ENCODE measurements at regions not wholly inside any gene's neighbourhood (a gene's known extent, or its start where the extent isn't known, plus 50 kb on each side); places are given as distances from the start of the nearest gene placed in this dataset.

DNA sequence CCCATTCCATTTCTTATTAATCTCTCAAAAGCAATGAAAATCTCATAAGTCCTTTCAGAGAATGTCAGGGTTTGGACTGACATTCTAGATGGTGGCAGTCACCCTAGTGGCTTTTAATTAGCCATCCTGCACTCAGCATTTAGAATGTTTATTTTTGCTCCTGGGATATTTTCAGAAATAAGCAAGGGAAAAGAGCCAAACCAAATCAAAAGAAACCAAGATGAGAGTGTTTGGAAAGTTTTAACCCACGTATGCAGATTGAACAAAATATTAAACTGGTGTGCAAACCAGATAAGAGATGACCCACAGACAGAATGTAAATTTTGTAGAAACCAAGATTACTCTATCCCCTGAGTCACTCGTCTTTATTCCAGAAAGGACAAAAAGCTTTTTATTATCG lies 275.8 kb downstream of the SQOR start:
- ATAC-seq (ENCODE audit: low read depth) (no peak), DNase-seq (no peak)
- Histone ChIP-seq H3K9me3 (ENCODE audit: control extremely low read depth in 1 of 3, control insufficient read depth in 2 of 3, insufficient read depth in 1 of 3, low read length in 2 of 3) (peaks cover 0 to 7% (median 3%) of the 10 kb centered on the region in 3 donors), H3K4me3 (ENCODE audit: control extremely low read depth in 1 of 5, extremely low read depth in 1 of 5, insufficient read depth in 1 of 5, low read depth in 2 of 5, low read length in 4 of 5) (no peak overlapping the region), H4K20me1 (ENCODE audit: control insufficient read depth, insufficient read depth, low read length, poor library complexity, severe bottlenecking) (no peaks in the 10 kb centered on the region), H3K9ac (ENCODE audit: low read length) (no peak overlapping the region), H3K79me2 (ENCODE audit: control insufficient read depth, insufficient read depth, low read length) (no peaks in the 10 kb centered on the region), H3K27me3 (replicated peaks in 1 of 4; ENCODE audit: control extremely low read depth in 1 of 4, control insufficient read depth in 3 of 4, insufficient read depth in 4 of 4, low read length in 3 of 4) (no peaks in the 10 kb centered on the region), H2AFZ (ENCODE audit: insufficient read depth, low read depth, low read length, poor library complexity, severe bottlenecking) (no peak overlapping the region), H3K27ac (ENCODE audit: low read length in 2 of 2) (no peak overlapping the region), H3K36me3 (replicated peaks in 1 of 2; ENCODE audit: control extremely low read depth in 1 of 2, control insufficient read depth in 1 of 2, extremely low read depth in 1 of 2, insufficient read depth in 2 of 2, low read length in 1 of 2) (no peaks in the 10 kb centered on the region), H3K4me1 (ENCODE audit: control insufficient read depth in 2 of 2, insufficient read depth in 2 of 2, low read length in 2 of 2) (no peaks in the 10 kb centered on the region), H3K4me2 (replicated peaks; ENCODE audit: low read depth, low read length, poor library complexity, severe bottlenecking) (no peak overlapping the region)
- intact Hi-C loops (cut with micrococcal nuclease): no loop called here
- H3K27ac Mint-ChIP-seq: no peak overlapping the region
- H3K27me3 Mint-ChIP-seq: no peaks in the 10 kb centered on the region
- ChIA-PET POLR2A (no interaction called here), CTCF (no interaction called here)
- WGBS (ENCODE audit: insufficient coverage): 71% methylated on average over 1 of the region's 3 CpGs
- H3K4me1 Mint-ChIP-seq: no peaks in the 10 kb centered on the region
- H3K9me3 Mint-ChIP-seq (ENCODE audit: insufficient read depth): no peaks in the 10 kb centered on the region
- no peak overlapping the region for H3K4me3 Mint-ChIP-seq
- TF ChIP-seq, protein P1, sequence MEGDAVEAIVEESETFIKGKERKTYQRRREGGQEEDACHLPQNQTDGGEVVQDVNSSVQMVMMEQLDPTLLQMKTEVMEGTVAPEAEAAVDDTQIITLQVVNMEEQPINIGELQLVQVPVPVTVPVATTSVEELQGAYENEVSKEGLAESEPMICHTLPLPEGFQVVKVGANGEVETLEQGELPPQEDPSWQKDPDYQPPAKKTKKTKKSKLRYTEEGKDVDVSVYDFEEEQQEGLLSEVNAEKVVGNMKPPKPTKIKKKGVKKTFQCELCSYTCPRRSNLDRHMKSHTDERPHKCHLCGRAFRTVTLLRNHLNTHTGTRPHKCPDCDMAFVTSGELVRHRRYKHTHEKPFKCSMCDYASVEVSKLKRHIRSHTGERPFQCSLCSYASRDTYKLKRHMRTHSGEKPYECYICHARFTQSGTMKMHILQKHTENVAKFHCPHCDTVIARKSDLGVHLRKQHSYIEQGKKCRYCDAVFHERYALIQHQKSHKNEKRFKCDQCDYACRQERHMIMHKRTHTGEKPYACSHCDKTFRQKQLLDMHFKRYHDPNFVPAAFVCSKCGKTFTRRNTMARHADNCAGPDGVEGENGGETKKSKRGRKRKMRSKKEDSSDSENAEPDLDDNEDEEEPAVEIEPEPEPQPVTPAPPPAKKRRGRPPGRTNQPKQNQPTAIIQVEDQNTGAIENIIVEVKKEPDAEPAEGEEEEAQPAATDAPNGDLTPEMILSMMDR (IDR thresholded peaks at IDR 0.05): no peak
- no peak for TF ChIP-seq EZH2 (IDR thresholded peaks at IDR 0.05; ENCODE audit: borderline replicate concordance, insufficient read depth, low read depth, low read length, poor library complexity, severe bottlenecking)

DNA sequence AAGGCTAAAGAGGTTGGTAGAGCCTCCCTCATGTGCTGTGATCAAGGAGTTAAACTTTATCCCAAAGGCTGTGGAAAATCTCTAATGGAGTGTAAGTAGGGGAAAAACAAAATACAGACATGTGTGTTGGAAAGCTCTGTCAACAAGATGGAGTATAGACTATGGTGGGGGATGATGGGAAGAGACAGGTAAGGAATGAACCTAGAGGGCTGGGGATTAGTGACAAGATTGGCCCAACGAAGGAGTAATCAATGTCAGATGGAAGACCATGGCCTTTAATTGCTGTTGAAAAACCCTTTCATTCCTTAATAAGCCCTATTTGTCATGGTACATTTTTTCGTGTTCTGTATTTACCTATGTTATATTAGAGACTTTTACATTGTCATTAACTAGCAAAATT lies 278.6 kb downstream of the SQOR start:
- Histone ChIP-seq H3K4me3 (ENCODE audit: control extremely low read depth in 1 of 5, extremely low read depth in 1 of 5, insufficient read depth in 1 of 5, low read depth in 2 of 5, low read length in 4 of 5) (no peak overlapping the region), H4K20me1 (ENCODE audit: control insufficient read depth, insufficient read depth, low read length, poor library complexity, severe bottlenecking) (no peaks in the 10 kb centered on the region), H3K4me2 (replicated peaks; ENCODE audit: low read depth, low read length, poor library complexity, severe bottlenecking) (no peak overlapping the region), H3K9me3 (ENCODE audit: control extremely low read depth in 1 of 3, control insufficient read depth in 2 of 3, insufficient read depth in 1 of 3, low read length in 2 of 3) (peaks cover 0 to 2% (median 2%) of the 10 kb centered on the region in 3 donors), H3K36me3 (replicated peaks in 1 of 2; ENCODE audit: control extremely low read depth in 1 of 2, control insufficient read depth in 1 of 2, extremely low read depth in 1 of 2, insufficient read depth in 2 of 2, low read length in 1 of 2) (no peaks in the 10 kb centered on the region), H3K27ac (ENCODE audit: low read length in 2 of 2) (no peak overlapping the region), H3K79me2 (ENCODE audit: control insufficient read depth, insufficient read depth, low read length) (no peaks in the 10 kb centered on the region), H3K9ac (ENCODE audit: low read length) (no peak overlapping the region), H2AFZ (ENCODE audit: insufficient read depth, low read depth, low read length, poor library complexity, severe bottlenecking) (no peak overlapping the region), H3K4me1 (ENCODE audit: control insufficient read depth in 2 of 2, insufficient read depth in 2 of 2, low read length in 2 of 2) (no peaks in the 10 kb centered on the region), H3K27me3 (replicated peaks in 1 of 4; ENCODE audit: control extremely low read depth in 1 of 4, control insufficient read depth in 3 of 4, insufficient read depth in 4 of 4, low read length in 3 of 4) (no peaks in the 10 kb centered on the region)
- Mint-ChIP-seq H3K27me3 (no peaks in the 10 kb centered on the region), H3K9me3 (ENCODE audit: insufficient read depth) (no peaks in the 10 kb centered on the region), H3K4me3 (no peak overlapping the region), H3K4me1 (no peaks in the 10 kb centered on the region), H3K27ac (no peak overlapping the region)
- TF ChIP-seq, protein P1 (IDR thresholded peaks at IDR 0.05): no peak
- no peak for TF ChIP-seq EZH2 (IDR thresholded peaks at IDR 0.05; ENCODE audit: borderline replicate concordance, insufficient read depth, low read depth, low read length, poor library complexity, severe bottlenecking)
- intact Hi-C loops (cut with micrococcal nuclease): no loop called here
- CTCF ChIA-PET: no interaction called here
- ATAC-seq (ENCODE audit: low read depth) (no peak), DNase-seq (no peak)
- POLR2A ChIA-PET: no interaction called here
- WGBS (ENCODE audit: insufficient coverage): no CpG with 5 or more reads among the region's 2 CpGs

Measured in B cell (primary cell).